H1 (cell line): ENCODE measurements at regions not wholly inside any gene's neighbourhood (a gene's known extent, or its start where the extent isn't known, plus 50 kb on each side); places are given as distances from the start of the nearest gene placed in this dataset.

ENCODE experiments used
- CTCF ChIA-PET: fragments of 300-600 bp; sonication (Branson Sonifier 250); formaldehyde crosslinking; loops from one replicate; lab custom pipeline; 2021; ENCODE audit not compliant: partially characterized antibody; lab: Charles Lee
- POLR2A ChIA-PET: fragments of 300-600 bp; sonication (Branson Sonifier 250); formaldehyde crosslinking; loops from one replicate; lab custom pipeline; 2021; ENCODE audit warnings: inconsistent platforms; ENCODE audit not compliant: partially characterized antibody; lab: Charles Lee
- DNase-seq, 2 experiments: peaks; one replicate each; pipeline versions ENCODE4 v3.0.0 to v3.0.0-alpha.2; 2010 to 2022; ENCODE audit warnings: low spot score in 2 of 2, low read depth in 1 of 2, mixed read lengths in 1 of 2
- FAIRE-seq: peaks from 2 replicates; lab custom pipeline; 2011; peaks lifted over from hg19 to GRCh38; lab: Jason Lieb, UNC
- H2AFZ ChIP-seq: 2 replicates; pipeline ENCODE4 v1.8.1; 2012; ENCODE audit warnings: low read length, inconsistent platforms
- H2AK5ac ChIP-seq: 2 replicates; pipeline ENCODE4 v1.6.1; 2013; ENCODE audit warnings: low read depth, low read length
- H2BK120ac ChIP-seq: replicated peaks from 2 replicates; pipeline ENCODE3; 2013; ENCODE audit warnings: low read depth, low read length, inconsistent platforms
- H2BK12ac ChIP-seq: 2 replicates; pipeline ENCODE4 v1.6.1; 2013; ENCODE audit warnings: low read depth, low read length
- H2BK15ac ChIP-seq: 2 replicates; pipeline ENCODE4 v1.6.1; 2013; ENCODE audit warnings: low read length
- H2BK20ac ChIP-seq: 2 replicates; pipeline ENCODE4 v1.6.1; 2013; ENCODE audit warnings: low read length
- H2BK5ac ChIP-seq: 2 replicates; pipeline ENCODE4 v1.6.1; 2013; ENCODE audit warnings: low read depth, low read length
- H3K14ac ChIP-seq: 2 replicates; pipeline ENCODE4 v1.6.1; 2013; ENCODE audit warnings: inconsistent platforms; ENCODE audit not compliant: insufficient read length
- H3K18ac ChIP-seq: 2 replicates; pipeline ENCODE4 v1.6.1; 2013; ENCODE audit warnings: low read length; ENCODE audit errors: extremely low read depth
- H3K23ac ChIP-seq: 2 replicates; pipeline ENCODE4 v1.6.1; 2013; ENCODE audit warnings: inconsistent platforms; ENCODE audit not compliant: insufficient read length
- H3K23me2 ChIP-seq: 2 replicates; pipeline ENCODE4 v1.6.1; 2013; ENCODE audit warnings: low read depth, low read length
- H3K27ac ChIP-seq: 2 replicates; pipeline ENCODE4 v1.6.1; 2011; ENCODE audit warnings: low read depth, low read length, inconsistent platforms
- H3K27me3 ChIP-seq, 4 experiments: replicated peaks in 1 of 4; 1 replicate in 1 of 4; 2 replicates in 3 of 4; pipeline versions ENCODE4 v1.6.1 to v1.8.1; 2011 to 2013; ENCODE audit warnings: low read length in 3 of 4, mild to moderate bottlenecking in 3 of 4, inconsistent platforms in 2 of 4, mixed read lengths in 2 of 4, moderate library complexity in 1 of 4; ENCODE audit not compliant: control insufficient read depth in 3 of 4, insufficient read depth in 3 of 4; ENCODE audit errors: extremely low read depth in 1 of 4
- H3K36me3 ChIP-seq, 4 experiments: 2 replicates each; pipeline versions ENCODE4 v1.6.1 to v1.8.1; 2011 to 2013; ENCODE audit warnings: mild to moderate bottlenecking in 4 of 4, low read length in 3 of 4, moderate library complexity in 2 of 4, control low read depth in 1 of 4, inconsistent platforms in 1 of 4; ENCODE audit not compliant: insufficient read depth in 4 of 4, control insufficient read depth in 2 of 4
- H3K4ac ChIP-seq: replicated peaks from 2 replicates; pipeline ENCODE3; 2013; ENCODE audit warnings: low read length, low read depth, mixed read lengths, inconsistent platforms; ENCODE audit not compliant: insufficient read length
- H3K4me1 ChIP-seq, 4 experiments: replicated peaks in 1 of 4; 1 replicate in 1 of 4; 2 replicates in 3 of 4; pipeline versions ENCODE4 v1.6.1 to v1.8.1; 2011 to 2013; ENCODE audit warnings: low read length in 3 of 4, inconsistent platforms in 2 of 4, mixed read lengths in 1 of 4; ENCODE audit not compliant: insufficient read depth in 4 of 4, control insufficient read depth in 3 of 4
- H3K4me2 ChIP-seq, 2 experiments: 2 replicates each; pipeline versions ENCODE4 v1.6.1 to v1.8.1; 2011 to 2013; ENCODE audit warnings: low read depth in 2 of 2, low read length in 2 of 2, control low read depth in 1 of 2, inconsistent platforms in 1 of 2, mild to moderate bottlenecking in 1 of 2; ENCODE audit not compliant: insufficient read depth in 1 of 2
- H3K4me3 ChIP-seq, 4 experiments: fragments of 200-600, 300-600 bp in 1 of 4; sonication (generic), shearing (Covaris generic), sonication (Bioruptor Twin) in 1 of 4; 2 replicates each; pipeline versions ENCODE4 v1.5.1 to v1.8.1; 2011 to 2016; ENCODE audit warnings: low read length in 4 of 4, low read depth in 3 of 4, control low read depth in 2 of 4, inconsistent platforms in 2 of 4, mild to moderate bottlenecking in 2 of 4, mixed read lengths in 1 of 4, moderate library complexity in 1 of 4; ENCODE audit not compliant: insufficient read depth in 2 of 4; ENCODE audit errors: extremely low read depth in 1 of 4
- H3K56ac ChIP-seq: replicated peaks from 2 replicates; pipeline ENCODE3; 2013; ENCODE audit warnings: low read depth, mild to moderate bottlenecking, mixed read lengths, low read length, inconsistent platforms; ENCODE audit not compliant: insufficient read length
- H3K79me1 ChIP-seq: 2 replicates; pipeline ENCODE4 v1.6.1; 2013; ENCODE audit warnings: low read depth, low read length, control low read depth
- H3K79me2 ChIP-seq, 2 experiments: 2 replicates each; pipeline versions ENCODE4 v1.6.1 to v1.8.1; 2012 to 2013; ENCODE audit warnings: low read length in 2 of 2, mild to moderate bottlenecking in 2 of 2, inconsistent platforms in 1 of 2; ENCODE audit not compliant: insufficient read depth in 2 of 2, control insufficient read depth in 1 of 2
- H3K9ac ChIP-seq, 4 experiments: replicated peaks in 1 of 4; 1 replicate in 1 of 4; 2 replicates in 3 of 4; pipeline versions ENCODE4 v1.6.1 to v1.8.1; 2011 to 2013; ENCODE audit warnings: low read depth in 3 of 4, low read length in 3 of 4, control low read depth in 2 of 4, mild to moderate bottlenecking in 2 of 4, moderate library complexity in 2 of 4, inconsistent platforms in 1 of 4; ENCODE audit errors: extremely low read depth in 1 of 4
- H3K9me3 ChIP-seq, 2 experiments: 2 replicates each; pipeline versions ENCODE4 v1.6.1 to v1.8.1; 2012 to 2013; ENCODE audit warnings: mild to moderate bottlenecking in 2 of 2, moderate library complexity in 2 of 2, control low read depth in 1 of 2, inconsistent platforms in 1 of 2, low read depth in 1 of 2, low read length in 1 of 2, mixed read lengths in 1 of 2; ENCODE audit not compliant: insufficient read depth in 2 of 2
- H4K20me1 ChIP-seq, 2 experiments: replicated peaks in 1 of 2; 2 replicates each; pipeline versions ENCODE3 to v1.8.1; 2011 to 2013; ENCODE audit warnings: inconsistent platforms in 2 of 2, low read length in 2 of 2, mild to moderate bottlenecking in 1 of 2; ENCODE audit not compliant: insufficient read depth in 2 of 2, control insufficient read depth in 1 of 2
- H4K5ac ChIP-seq: 2 replicates; pipeline ENCODE4 v1.6.1; 2013; ENCODE audit warnings: low read length, low read depth, mixed read lengths, inconsistent platforms; ENCODE audit not compliant: insufficient read length
- H4K8ac ChIP-seq: 2 replicates; pipeline ENCODE4 v1.8.0; 2013; ENCODE audit warnings: mild to moderate bottlenecking, moderate library complexity, low read length, inconsistent platforms; ENCODE audit not compliant: insufficient read depth; ENCODE audit errors: extremely low read depth
- H4K91ac ChIP-seq: replicated peaks from 2 replicates; pipeline ENCODE3; 2013; ENCODE audit warnings: low read length, mixed read lengths, inconsistent platforms; ENCODE audit not compliant: insufficient read length
- SRF ChIP-seq: IDR thresholded peaks from 2 replicates; pipeline ENCODE4 v1.6.1; 2011; ENCODE audit warnings: mild to moderate bottlenecking, low read depth, low read length, moderate library complexity
- WGBS, 2 experiments: shearing (Covaris generic) in 1 of 2; methylation state at CpG; one replicate each; pipeline versions ENCODE4 v1.1.6 to v1.1.7; 2013 to 2015; ENCODE audit warnings: low lambda C conversion rate in 2 of 2, mixed read lengths in 2 of 2, inconsistent platforms in 1 of 2, low coverage in 1 of 2, missing lambda C conversion rate in 1 of 2; ENCODE audit not compliant: insufficient replicate concordance in 2 of 2, insufficient coverage in 1 of 2, insufficient read length in 1 of 2; ENCODE audit errors: extremely low coverage in 1 of 2, missing lambda C conversion rate in 1 of 2; 5-methylcytosine and 5-hydroxymethylcytosine counted together
- TF ChIP-seq, protein P1 (sequence below): IDR thresholded peaks from 2 replicates; pipeline ENCODE4 v1.6.1; 2011; ENCODE audit warnings: low read depth, mild to moderate bottlenecking, low read length; ENCODE audit not compliant: insufficient read depth
- TF ChIP-seq, protein P2 (sequence below), 3 experiments: IDR thresholded peaks; 1 replicate in 2 of 3; 2 replicates in 1 of 3; pipeline versions ENCODE4 v1.5.1 to v1.6.1; 2011; ENCODE audit warnings: low read length in 3 of 3, mild to moderate bottlenecking in 3 of 3, inconsistent platforms in 2 of 3, low read depth in 1 of 3, moderate library complexity in 1 of 3; ENCODE audit not compliant: insufficient read depth in 1 of 3; ENCODE audit errors: control extremely low read depth in 1 of 3

DNA sequence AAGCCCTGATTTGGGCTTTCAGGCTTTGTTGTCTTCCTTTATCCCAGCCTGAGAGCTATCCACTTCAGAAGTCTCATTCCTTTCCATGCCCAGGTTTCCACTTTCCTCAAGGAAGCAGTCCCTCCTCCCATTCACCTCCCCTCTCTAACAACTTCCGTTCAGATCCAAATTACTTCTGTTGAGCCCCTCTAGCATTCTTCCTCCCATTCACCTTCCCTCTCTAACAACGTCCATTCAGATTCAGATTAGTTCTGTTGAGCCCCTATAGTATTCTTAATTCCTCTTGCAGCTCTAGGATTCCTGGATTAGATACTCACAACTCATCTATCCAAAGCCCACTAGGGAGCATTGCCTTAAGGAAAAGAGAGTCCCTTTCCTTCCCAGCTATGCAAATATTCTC is 216.8 kb downstream of the RAD51AP2 start:
- no peak overlapping the region for H3K27ac ChIP-seq
- H4K5ac ChIP-seq = no peak overlapping the region
- H3K4me3 ChIP-seq = no peak overlapping the region
- H3K9me3 ChIP-seq = no peaks in the 10 kb centered on the region
- H3K14ac ChIP-seq = no peak overlapping the region
- no peak overlapping the region for H4K8ac ChIP-seq
- H2BK120ac ChIP-seq = no peak overlapping the region
- no peaks in the 10 kb centered on the region for H4K20me1 ChIP-seq
- H3K23ac ChIP-seq = no peak overlapping the region
- no peak overlapping the region; the same call in 1 of the 2 replicates for H2BK15ac ChIP-seq
- H3K79me2 ChIP-seq = no peaks in the 10 kb centered on the region
- H3K18ac ChIP-seq = peak overlapping the region; percentile 85; the same call in 1 of the 2 replicates
- H2BK20ac ChIP-seq = peak overlapping the region; percentile 29; the same call in 1 of the 2 replicates
- peak overlapping the region; percentile 95 for H2BK12ac ChIP-seq
- H3K23me2 ChIP-seq = no peaks in the 10 kb centered on the region
- peak in 1 of 2 experiments; percentile 33 for DNase-seq
- H2AFZ ChIP-seq = peak overlapping the region; percentile 85; the same call in 1 of the 2 replicates
- peak overlapping the region; percentile 45 for H4K91ac ChIP-seq
- ChIA-PET CTCF (interaction anchor here (1.0 to 5.1 kb wide), 6 partner anchors 8 to 544 kb away, joined by 3 to 36 read pairs (median 6); no protein-coding TSS in a partner anchor), POLR2A (no interaction called here)
- H3K56ac ChIP-seq = no peak overlapping the region
- 0 out of 4 replicates have a peak overlapping the region, but pooled peaks of 1 of the 2 experiments have one; percentile 10 for H3K4me2 ChIP-seq
- no peak for FAIRE-seq
- H3K4ac ChIP-seq = no peak overlapping the region
- H3K36me3 ChIP-seq = no peaks in the 10 kb centered on the region
- H3K27me3 ChIP-seq = no peaks in the 10 kb centered on the region
- H2AK5ac ChIP-seq = no peak overlapping the region
- H3K4me1 ChIP-seq = peaks cover 0 to 9% (median 6%) of the 10 kb centered on the region in 4 experiments; a peak in 5 of 7 replicates
- WGBS, 2 experiments = 36% methylated on average over 2 of the region's 2 CpGs; no CpG with 5 or more reads in 1 of the 2 experiments
- no peaks in the 10 kb centered on the region for H3K79me1 ChIP-seq
- H3K9ac ChIP-seq = no peak overlapping the region
- H2BK5ac ChIP-seq = peak overlapping the region; percentile 46; the same call in 1 of the 2 replicates
- TF ChIP-seq, protein P1, sequence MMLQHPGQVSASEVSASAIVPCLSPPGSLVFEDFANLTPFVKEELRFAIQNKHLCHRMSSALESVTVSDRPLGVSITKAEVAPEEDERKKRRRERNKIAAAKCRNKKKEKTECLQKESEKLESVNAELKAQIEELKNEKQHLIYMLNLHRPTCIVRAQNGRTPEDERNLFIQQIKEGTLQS = no peak
- TF ChIP-seq SRF = no peak
- TF ChIP-seq, protein P2, sequence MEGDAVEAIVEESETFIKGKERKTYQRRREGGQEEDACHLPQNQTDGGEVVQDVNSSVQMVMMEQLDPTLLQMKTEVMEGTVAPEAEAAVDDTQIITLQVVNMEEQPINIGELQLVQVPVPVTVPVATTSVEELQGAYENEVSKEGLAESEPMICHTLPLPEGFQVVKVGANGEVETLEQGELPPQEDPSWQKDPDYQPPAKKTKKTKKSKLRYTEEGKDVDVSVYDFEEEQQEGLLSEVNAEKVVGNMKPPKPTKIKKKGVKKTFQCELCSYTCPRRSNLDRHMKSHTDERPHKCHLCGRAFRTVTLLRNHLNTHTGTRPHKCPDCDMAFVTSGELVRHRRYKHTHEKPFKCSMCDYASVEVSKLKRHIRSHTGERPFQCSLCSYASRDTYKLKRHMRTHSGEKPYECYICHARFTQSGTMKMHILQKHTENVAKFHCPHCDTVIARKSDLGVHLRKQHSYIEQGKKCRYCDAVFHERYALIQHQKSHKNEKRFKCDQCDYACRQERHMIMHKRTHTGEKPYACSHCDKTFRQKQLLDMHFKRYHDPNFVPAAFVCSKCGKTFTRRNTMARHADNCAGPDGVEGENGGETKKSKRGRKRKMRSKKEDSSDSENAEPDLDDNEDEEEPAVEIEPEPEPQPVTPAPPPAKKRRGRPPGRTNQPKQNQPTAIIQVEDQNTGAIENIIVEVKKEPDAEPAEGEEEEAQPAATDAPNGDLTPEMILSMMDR (IDR thresholded peaks at IDR 0.05; ENCODE audit: control extremely low read depth in 1 of 3, insufficient read depth in 1 of 3, low read depth in 1 of 3, low read length in 3 of 3) = no peak
